ENCODE measurements at regions not wholly inside any gene's neighbourhood (a gene's known extent, or its start where the extent isn't known, plus 50 kb on each side); places are given as distances from the start of the nearest gene placed in this dataset.
"Not testable (repeated sequence)": the region's sequence is repeated elsewhere in the genome, so short reads cannot be mapped to it uniquely, and the experiment has no call there.

- no peak for DNase-seq
Measured at GRCh38 chr6:95867205-95867604, 148.6 kb upstream of the FUT9 start.

GRCh38 chr6:95877480-95877879 lies 138.3 kb upstream of the FUT9 start:
- DNase-seq = no peak

- no peak for DNase-seq
Measured at GRCh38 chr6:95879856-95880255, 135.9 kb upstream of the FUT9 start.

- no peak for DNase-seq
Measured at GRCh38 chr6:95882371-95882770, 133.4 kb upstream of the FUT9 start.

GRCh38 chr6:95888711-95889110 lies 127.1 kb upstream of the FUT9 start:
- DNase-seq = not testable (repeated sequence)

GRCh38 chr6:95905132-95905531 lies 110.6 kb upstream of the FUT9 start:
- no peak for DNase-seq

- DNase-seq = no peak
Measured at GRCh38 chr6:95917034-95917433, 98.7 kb upstream of the FUT9 start.

GRCh38 chr6:95923518-95923917 lies 92.3 kb upstream of the FUT9 start:
- DNase-seq = no peak

- DNase-seq = no peak
Measured at GRCh38 chr6:95935736-95936135, 80.0 kb upstream of the FUT9 start.

- no peak for DNase-seq
Measured at GRCh38 chr6:95946906-95947305, 68.9 kb upstream of the FUT9 start.

- no peak for DNase-seq
Measured at GRCh38 chr6:95948324-95948723, 67.5 kb upstream of the FUT9 start.

GRCh38 chr6:95949985-95950384 lies 65.8 kb upstream of the FUT9 start:
- DNase-seq = no peak

GRCh38 chr6:95958686-95959085 lies 57.1 kb upstream of the FUT9 start:
- DNase-seq = no peak

GRCh38 chr6:95959261-95959660 lies 56.5 kb upstream of the FUT9 start:
- no peak for DNase-seq
